Kidney epithelial cell (primary cell): ENCODE measurements at regions not wholly inside any gene's neighbourhood (a gene's known extent, or its start where the extent isn't known, plus 50 kb on each side); places are given as distances from the start of the nearest gene placed in this dataset.

Experiments used
- DNase-seq: peaks from one replicate; pipeline ENCODE4 v3.0.0-alpha.2; 2010; ENCODE audit warnings: low read depth
- H3K27me3 ChIP-seq: 2 replicates; pipeline ENCODE4 v1.6.0; 2011; ENCODE audit warnings: low read length; ENCODE audit not compliant: control insufficient read depth, insufficient read depth
- H3K36me3 ChIP-seq: 2 replicates; pipeline ENCODE4 v1.5.1; 2011; ENCODE audit warnings: low read length; ENCODE audit not compliant: control insufficient read depth, insufficient read depth
- H3K4me3 ChIP-seq: 2 replicates; pipeline ENCODE4 v1.5.1; 2011; ENCODE audit warnings: low read depth, mild to moderate bottlenecking, control low read depth, low read length
- TF ChIP-seq, protein P1 (sequence below): IDR thresholded peaks from 2 replicates; pipeline ENCODE4 v1.5.1; 2011; ENCODE audit warnings: mild to moderate bottlenecking, moderate library complexity, low read length, control low read depth, inconsistent platforms; ENCODE audit not compliant: insufficient read depth, poor library complexity, severe bottlenecking

DNA sequence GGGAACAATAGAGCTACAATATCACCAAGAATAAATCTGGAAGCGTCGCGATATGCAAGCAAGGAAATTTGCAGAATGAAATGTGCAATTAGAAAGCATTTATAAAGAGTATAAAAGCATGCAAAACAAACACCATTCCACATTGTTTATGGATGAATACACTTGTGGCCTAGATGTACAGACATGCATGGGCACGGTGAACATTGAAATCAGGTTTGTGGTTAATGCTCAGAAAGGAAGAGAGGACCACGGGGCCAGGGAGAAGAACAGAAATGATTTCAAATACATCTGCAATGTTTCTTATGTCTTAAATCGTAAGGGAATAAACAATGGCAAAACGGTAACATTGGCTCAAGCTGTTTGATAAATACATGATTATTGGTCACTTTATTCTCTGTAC, 235.9 kb downstream of the FOXL1 start:
- H3K27me3 ChIP-seq: peaks cover 3% of the 10 kb centered on the region
- no peak overlapping the region for H3K4me3 ChIP-seq
- DNase-seq: no peak
- H3K36me3 ChIP-seq: no peaks in the 10 kb centered on the region
- TF ChIP-seq, protein P1, sequence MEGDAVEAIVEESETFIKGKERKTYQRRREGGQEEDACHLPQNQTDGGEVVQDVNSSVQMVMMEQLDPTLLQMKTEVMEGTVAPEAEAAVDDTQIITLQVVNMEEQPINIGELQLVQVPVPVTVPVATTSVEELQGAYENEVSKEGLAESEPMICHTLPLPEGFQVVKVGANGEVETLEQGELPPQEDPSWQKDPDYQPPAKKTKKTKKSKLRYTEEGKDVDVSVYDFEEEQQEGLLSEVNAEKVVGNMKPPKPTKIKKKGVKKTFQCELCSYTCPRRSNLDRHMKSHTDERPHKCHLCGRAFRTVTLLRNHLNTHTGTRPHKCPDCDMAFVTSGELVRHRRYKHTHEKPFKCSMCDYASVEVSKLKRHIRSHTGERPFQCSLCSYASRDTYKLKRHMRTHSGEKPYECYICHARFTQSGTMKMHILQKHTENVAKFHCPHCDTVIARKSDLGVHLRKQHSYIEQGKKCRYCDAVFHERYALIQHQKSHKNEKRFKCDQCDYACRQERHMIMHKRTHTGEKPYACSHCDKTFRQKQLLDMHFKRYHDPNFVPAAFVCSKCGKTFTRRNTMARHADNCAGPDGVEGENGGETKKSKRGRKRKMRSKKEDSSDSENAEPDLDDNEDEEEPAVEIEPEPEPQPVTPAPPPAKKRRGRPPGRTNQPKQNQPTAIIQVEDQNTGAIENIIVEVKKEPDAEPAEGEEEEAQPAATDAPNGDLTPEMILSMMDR: no peak

DNA sequence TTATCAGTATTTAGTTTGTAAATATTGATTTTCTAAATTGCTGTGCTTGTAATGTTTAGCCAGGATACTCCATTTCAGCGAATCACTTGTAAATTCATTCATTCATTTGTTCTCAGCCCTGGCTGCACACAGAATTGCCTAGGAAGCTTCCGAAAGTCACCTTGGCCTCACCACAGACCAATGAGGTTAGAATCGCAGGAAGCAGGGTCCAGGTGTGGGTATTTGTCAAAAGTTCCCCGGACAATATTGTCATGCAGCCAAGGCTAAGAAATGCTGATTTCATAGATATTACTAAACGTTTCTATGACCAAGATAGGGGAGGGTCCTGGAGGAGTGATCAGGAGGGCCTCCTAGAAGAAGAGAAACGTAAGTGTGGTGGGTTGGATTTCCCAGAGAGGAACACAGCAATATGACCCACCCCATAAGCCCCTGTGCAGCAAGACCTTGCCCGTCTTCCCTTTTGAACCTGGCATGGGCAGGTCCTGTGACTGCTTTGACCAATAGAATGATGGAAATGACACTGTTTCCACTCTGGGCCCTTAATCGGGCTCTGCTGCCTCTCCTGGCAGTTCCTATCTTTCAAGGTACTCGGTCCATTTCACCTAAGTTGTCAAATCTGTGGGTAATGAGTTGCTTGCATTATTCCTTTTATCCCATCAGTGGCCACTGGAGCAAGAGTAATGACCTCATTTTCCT, 238.7 kb downstream of the FOXL1 start:
- Histone ChIP-seq H3K36me3 (no peaks in the 10 kb centered on the region), H3K4me3 (no peak overlapping the region), H3K27me3 (peaks cover 3% of the 10 kb centered on the region)
- no peak for DNase-seq
- TF ChIP-seq, protein P1: no peak

DNA sequence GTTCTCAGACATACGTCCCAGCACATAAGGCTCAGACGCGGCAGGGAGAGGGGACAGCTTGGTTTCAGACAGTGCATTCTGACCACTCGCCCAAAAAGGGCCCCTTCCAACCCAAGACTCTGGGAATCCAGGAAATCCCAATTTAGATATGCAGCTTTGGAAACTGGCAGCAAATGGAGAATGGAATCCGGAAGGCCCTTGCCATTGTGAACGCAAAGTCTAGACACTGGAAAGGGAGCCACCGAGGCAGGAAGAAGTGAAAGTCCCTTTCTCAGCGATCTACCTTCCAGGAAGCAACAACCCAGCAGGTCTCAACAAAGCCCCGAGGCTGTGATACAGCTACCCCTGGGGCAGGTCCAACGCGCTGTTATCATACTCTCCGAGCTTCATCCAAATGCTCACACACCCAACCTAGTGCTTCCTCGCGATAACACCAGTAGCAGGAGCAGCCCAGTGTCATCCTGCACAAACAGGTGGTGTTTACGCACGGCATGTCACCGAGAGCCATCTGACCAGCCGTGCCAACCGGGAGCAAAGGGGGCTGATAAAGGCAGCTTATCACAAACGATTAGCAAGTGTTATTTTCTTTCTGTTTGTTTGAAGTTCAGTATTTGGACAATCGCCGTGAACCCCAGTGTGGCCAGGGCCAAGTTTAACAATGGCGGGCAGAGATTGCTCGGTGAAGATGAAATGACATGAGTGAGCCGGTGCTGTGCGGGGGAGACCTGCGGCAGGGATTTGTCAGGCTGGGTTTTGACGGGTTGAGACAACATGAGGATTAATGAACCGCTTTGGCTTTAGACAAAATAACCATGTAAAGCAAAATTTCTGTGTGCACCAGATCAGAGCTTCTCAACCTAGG, 240.6 kb downstream of the FOXL1 start:
- no peaks in the 10 kb centered on the region for H3K36me3 ChIP-seq
- no peak overlapping the region for H3K4me3 ChIP-seq
- H3K27me3 ChIP-seq: peaks cover 3% of the 10 kb centered on the region
- TF ChIP-seq, protein P1: no peak
- no peak for DNase-seq

DNA sequence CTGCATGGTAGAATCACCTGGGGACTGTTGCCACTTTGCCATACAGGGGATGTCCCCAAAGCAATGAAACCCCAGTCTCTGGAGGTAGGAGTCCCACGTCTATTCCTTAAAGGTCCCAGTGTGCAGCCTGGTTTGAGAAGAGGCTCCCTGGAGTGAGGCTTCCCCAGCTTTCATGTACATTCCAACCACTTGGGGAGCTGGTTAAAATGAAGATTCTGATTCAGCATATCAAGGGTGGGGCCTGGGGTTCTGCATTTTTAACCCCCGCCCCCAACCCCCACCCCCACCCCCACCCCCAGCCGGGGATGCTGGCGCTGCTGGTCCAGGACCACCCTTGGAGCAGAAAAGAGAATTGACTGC, 241.2 kb downstream of the FOXL1 start:
- DNase-seq: no peak
- H3K4me3 ChIP-seq: no peak overlapping the region
- H3K36me3 ChIP-seq: no peaks in the 10 kb centered on the region
- H3K27me3 ChIP-seq: peaks cover 3% of the 10 kb centered on the region
- TF ChIP-seq, protein P1: no peak

DNA sequence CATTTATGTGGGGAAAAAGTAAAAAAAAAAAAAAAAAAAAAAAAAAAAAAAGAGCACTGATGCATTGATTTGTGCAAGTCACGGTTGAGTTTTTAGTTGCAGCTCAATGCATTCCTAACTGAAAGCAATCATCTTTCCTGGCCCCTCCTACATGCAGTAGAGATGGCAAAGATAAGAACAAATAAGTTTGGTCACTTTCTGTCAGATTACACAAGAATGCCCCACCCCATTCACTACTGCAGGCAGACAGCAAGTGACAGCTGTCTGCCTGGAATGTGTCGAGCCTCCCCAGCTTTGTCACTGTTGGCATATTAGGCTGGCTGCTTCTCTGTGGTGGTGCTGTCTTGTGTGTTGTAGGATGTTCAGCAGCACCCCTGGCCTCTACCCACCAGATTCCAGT, 243.5 kb downstream of the FOXL1 start:
- Histone ChIP-seq H3K27me3 (peaks cover 3% of the 10 kb centered on the region), H3K4me3 (no peak overlapping the region), H3K36me3 (no peaks in the 10 kb centered on the region)
- TF ChIP-seq, protein P1: no peak
- DNase-seq: no peak

DNA sequence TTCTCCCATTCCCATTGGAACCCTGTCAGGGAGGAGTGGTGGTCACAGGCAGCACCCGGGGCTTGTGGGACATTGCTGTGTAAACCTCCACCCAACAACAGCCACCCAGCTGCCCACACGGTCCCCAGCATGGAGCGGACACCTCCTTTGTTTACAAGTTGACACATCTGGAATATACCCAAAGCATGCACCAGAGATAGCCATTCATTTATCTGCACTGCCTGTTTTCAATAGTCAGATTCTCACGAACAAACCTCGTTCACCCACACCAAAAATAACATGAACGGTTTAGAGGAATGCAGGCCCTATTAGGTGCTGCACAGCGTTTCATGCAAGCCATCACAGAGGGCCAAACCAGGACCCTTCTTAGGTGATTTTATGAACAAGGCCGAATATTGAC, 244.8 kb downstream of the FOXL1 start:
- Histone ChIP-seq H3K4me3 (no peak overlapping the region), H3K27me3 (peaks cover 3% of the 10 kb centered on the region), H3K36me3 (no peaks in the 10 kb centered on the region)
- TF ChIP-seq, protein P1: no peak
- DNase-seq: no peak
